ENCODE measurements at regions not wholly inside any gene's neighbourhood (a gene's known extent, or its start where the extent isn't known, plus 50 kb on each side); places are given as distances from the start of the nearest gene placed in this dataset.

- no peak for TF ChIP-seq CTCF (IDR thresholded peaks at IDR 0.05)
- TF ChIP-seq ZFX (IDR thresholded peaks at IDR 0.05; ENCODE audit: borderline replicate concordance) = no peak
Observed at GRCh38 chr7:123051916-123052315, 56.4 kb upstream of the TAS2R16 start.

Data from 22Rv1 (cell line).